Neuronal stem cell (in vitro differentiated cells): ENCODE measurements at regions not wholly inside any gene's neighbourhood (a gene's known extent, or its start where the extent isn't known, plus 50 kb on each side); places are given as distances from the start of the nearest gene placed in this dataset.

Source experiments
- DNase-seq: peaks from one replicate; pipeline ENCODE4 v3.0.0-alpha.2; 2013; ENCODE audit warnings: low spot score
- H2AFZ ChIP-seq: one replicate; pipeline ENCODE4 v1.6.1; 2013; ENCODE audit warnings: mild to moderate bottlenecking, low read length, inconsistent platforms
- H2AK5ac ChIP-seq: 2 replicates; pipeline ENCODE4 v1.6.1; 2013; ENCODE audit warnings: low read depth, mild to moderate bottlenecking, inconsistent platforms, low read length, moderate library complexity, mixed read lengths
- H2BK120ac ChIP-seq: 2 replicates; pipeline ENCODE4 v1.6.1; 2013; ENCODE audit warnings: low read depth, mild to moderate bottlenecking, inconsistent platforms, low read length, moderate library complexity, mixed read lengths
- H2BK12ac ChIP-seq: one replicate; pipeline ENCODE4 v1.6.1; 2013; ENCODE audit warnings: low read length, inconsistent platforms
- H2BK15ac ChIP-seq: 2 replicates; pipeline ENCODE4 v1.6.1; 2013; ENCODE audit warnings: mild to moderate bottlenecking, low read length, inconsistent platforms, mixed read lengths
- H2BK5ac ChIP-seq: one replicate; pipeline ENCODE4 v1.6.1; 2013; ENCODE audit warnings: inconsistent platforms, mild to moderate bottlenecking, low read length, moderate library complexity
- H3K14ac ChIP-seq: one replicate; pipeline ENCODE4 v1.6.1; 2013; ENCODE audit warnings: low read length, inconsistent platforms
- H3K18ac ChIP-seq: 2 replicates; pipeline ENCODE4 v1.6.1; 2013; ENCODE audit warnings: low read length, inconsistent platforms
- H3K23ac ChIP-seq: 2 replicates; pipeline ENCODE4 v1.6.1; 2013; ENCODE audit warnings: low read depth, mild to moderate bottlenecking, mixed read lengths, low read length, inconsistent platforms; ENCODE audit not compliant: poor library complexity
- H3K27ac ChIP-seq: replicated peaks from 3 replicates; pipeline ENCODE4 v1.5.1; 2013; ENCODE audit warnings: low read length, inconsistent platforms
- H3K27me3 ChIP-seq, 3 experiments: 2 replicates each; pipeline ENCODE4 v1.6.1; 2013; ENCODE audit warnings: low read length in 3 of 3, mild to moderate bottlenecking in 2 of 3, inconsistent platforms in 1 of 3, low read depth in 1 of 3, mixed read lengths in 1 of 3, moderate library complexity in 1 of 3; ENCODE audit not compliant: control insufficient read depth in 3 of 3, insufficient read depth in 3 of 3
- H3K36me3 ChIP-seq, 2 donors: replicated peaks in 1 of 2; 2 replicates each; pipeline ENCODE4 v1.6.1; 2013; ENCODE audit warnings: low read length in 2 of 2; ENCODE audit not compliant: control insufficient read depth in 2 of 2, insufficient read depth in 2 of 2
- H3K4ac ChIP-seq: 2 replicates; pipeline ENCODE4 v1.6.1; 2013; ENCODE audit warnings: inconsistent platforms, mild to moderate bottlenecking, low read length, moderate library complexity
- H3K4me1 ChIP-seq, 2 donors: 1 replicate in 1 of 2; 2 replicates in 1 of 2; pipeline ENCODE4 v1.6.1; 2013; ENCODE audit warnings: low read length in 2 of 2, low read depth in 1 of 2; ENCODE audit not compliant: control insufficient read depth in 2 of 2, insufficient read depth in 1 of 2
- H3K4me2 ChIP-seq: one replicate; pipeline ENCODE4 v1.6.1; 2013; ENCODE audit warnings: mild to moderate bottlenecking, low read length, inconsistent platforms; ENCODE audit not compliant: insufficient read depth, poor library complexity, severe bottlenecking
- H3K4me3 ChIP-seq, 2 donors: 2 replicates each; pipeline ENCODE4 v1.5.1; 2013; ENCODE audit warnings: low read length in 2 of 2, mild to moderate bottlenecking in 2 of 2, inconsistent platforms in 1 of 2, moderate library complexity in 1 of 2
- H3K79me1 ChIP-seq: one replicate; pipeline ENCODE4 v1.6.1; 2013; ENCODE audit warnings: low read depth, mild to moderate bottlenecking, inconsistent platforms, low read length, moderate library complexity
- H3K9ac ChIP-seq: one replicate; pipeline ENCODE4 v1.6.1; 2013; ENCODE audit warnings: mild to moderate bottlenecking, low read depth, low read length, inconsistent platforms; ENCODE audit not compliant: poor library complexity
- H3K9me3 ChIP-seq, 2 donors: replicated peaks in 1 of 2; 2 replicates each; pipeline versions ENCODE3 to v1.6.1; 2013; ENCODE audit warnings: low read length in 2 of 2, mild to moderate bottlenecking in 2 of 2, inconsistent platforms in 1 of 2, low read depth in 1 of 2, mixed read lengths in 1 of 2, moderate library complexity in 1 of 2; ENCODE audit not compliant: control insufficient read depth in 2 of 2, insufficient read depth in 1 of 2
- H4K8ac ChIP-seq: one replicate; pipeline ENCODE4 v1.6.1; 2013; ENCODE audit warnings: low read depth, mild to moderate bottlenecking, inconsistent platforms, low read length, moderate library complexity
- H4K91ac ChIP-seq: one replicate; pipeline ENCODE4 v1.6.1; 2013; ENCODE audit warnings: low read length, low read depth, mild to moderate bottlenecking, inconsistent platforms; ENCODE audit not compliant: poor library complexity
- WGBS, 2 donors: extraction: QIAGEN DNeasy Blood & Tissue Kit; methylation state at CpG; one replicate each; pipeline ENCODE4 v1.1.7; 2013; ENCODE audit warnings: missing lambda C conversion rate in 2 of 2, mixed read lengths in 1 of 2; ENCODE audit not compliant: insufficient read length in 2 of 2, insufficient replicate concordance in 1 of 2; ENCODE audit errors: extremely low coverage in 2 of 2; 5-methylcytosine and 5-hydroxymethylcytosine counted together

GRCh38 chr2:66134138-66134701 is 300.7 kb upstream of the MEIS1 start:
- Histone ChIP-seq H3K18ac (no peak overlapping the region), H3K23ac (no peak overlapping the region), H3K4me1 (peaks cover 0 to 8% of the 10 kb centered on the region in 2 donors), H3K4me3 (no peak overlapping the region), H2AK5ac (no peak overlapping the region), H2BK5ac (no peak overlapping the region), H3K14ac (no peak overlapping the region), H2BK15ac (no peak overlapping the region), H4K8ac (no peak overlapping the region), H3K9me3 (no peaks in the 10 kb centered on the region), H2BK120ac (no peak overlapping the region), H3K27me3 (no peaks in the 10 kb centered on the region), H4K91ac (no peak overlapping the region), H3K79me1 (no peaks in the 10 kb centered on the region), H3K4me2 (no peak overlapping the region), H2AFZ (no peak overlapping the region), H3K4ac (no peak overlapping the region), H3K9ac (no peak overlapping the region), H3K27ac (no peak overlapping the region), H2BK12ac (no peak overlapping the region), H3K36me3 (no peaks in the 10 kb centered on the region)
- WGBS, 2 donors: no CpG with 5 or more reads among the region's 4 CpGs
- no peak for DNase-seq

GRCh38 chr2:66127656-66128055 is 307.3 kb upstream of the MEIS1 start:
- H2BK5ac ChIP-seq: no peak overlapping the region
- H2BK120ac ChIP-seq: no peak overlapping the region
- no peaks in the 10 kb centered on the region for H3K9me3 ChIP-seq
- H2AK5ac ChIP-seq: no peak overlapping the region
- no peak overlapping the region for H3K4me2 ChIP-seq
- H4K8ac ChIP-seq: no peak overlapping the region
- no peak overlapping the region for H3K9ac ChIP-seq
- H3K4ac ChIP-seq: no peak overlapping the region
- peaks cover 0 to 2% of the 10 kb centered on the region in 2 donors for H3K4me1 ChIP-seq
- H3K79me1 ChIP-seq: no peaks in the 10 kb centered on the region
- no peak overlapping the region for H3K27ac ChIP-seq
- no peak overlapping the region for H3K14ac ChIP-seq
- no peak overlapping the region for H4K91ac ChIP-seq
- H3K18ac ChIP-seq: no peak overlapping the region
- DNase-seq: no peak
- H2BK12ac ChIP-seq: no peak overlapping the region
- no CpG with 5 or more reads among the region's 6 CpGs for WGBS, 2 donors
- H3K23ac ChIP-seq: no peak overlapping the region
- no peaks in the 10 kb centered on the region for H3K27me3 ChIP-seq
- H3K36me3 ChIP-seq: no peaks in the 10 kb centered on the region
- no peak overlapping the region for H2AFZ ChIP-seq
- no peak overlapping the region for H2BK15ac ChIP-seq
- H3K4me3 ChIP-seq: no peak overlapping the region

GRCh38 chr2:66127061-66127460 is 307.9 kb upstream of the MEIS1 start:
- no peaks in the 10 kb centered on the region for H3K27me3 ChIP-seq
- H3K9me3 ChIP-seq: no peaks in the 10 kb centered on the region
- peaks cover 0 to 2% of the 10 kb centered on the region in 2 donors for H3K4me1 ChIP-seq
- no peaks in the 10 kb centered on the region for H3K36me3 ChIP-seq
- no peak overlapping the region for H3K14ac ChIP-seq
- H3K18ac ChIP-seq: no peak overlapping the region
- no peak overlapping the region for H3K27ac ChIP-seq
- WGBS, 2 donors: no CpG with 5 or more reads among the region's 5 CpGs
- no peak overlapping the region for H2BK15ac ChIP-seq
- H3K79me1 ChIP-seq: no peaks in the 10 kb centered on the region
- no peak overlapping the region for H3K4me2 ChIP-seq
- H4K8ac ChIP-seq: no peak overlapping the region
- no peak overlapping the region for H3K4me3 ChIP-seq
- H3K4ac ChIP-seq: no peak overlapping the region
- H3K9ac ChIP-seq: no peak overlapping the region
- no peak overlapping the region for H2BK5ac ChIP-seq
- DNase-seq: no peak
- H2AK5ac ChIP-seq: no peak overlapping the region
- H2AFZ ChIP-seq: no peak overlapping the region
- H3K23ac ChIP-seq: no peak overlapping the region
- H2BK12ac ChIP-seq: no peak overlapping the region
- no peak overlapping the region for H4K91ac ChIP-seq
- no peak overlapping the region for H2BK120ac ChIP-seq

- Histone ChIP-seq H3K9me3 (no peaks in the 10 kb centered on the region), H3K18ac (no peak overlapping the region)
- no CpG with 5 or more reads among the region's 5 CpGs for WGBS, 2 donors
Measured at GRCh38 chr2:66125951-66126350, 309.0 kb upstream of the MEIS1 start.

More at GRCh38 chr2:66125951-66126350, 309.0 kb upstream of the MEIS1 start:
- H2BK15ac ChIP-seq: no peak overlapping the region
- H4K91ac ChIP-seq: no peak overlapping the region
- H3K4ac ChIP-seq: no peak overlapping the region
- no peak overlapping the region for H2AK5ac ChIP-seq
- no peaks in the 10 kb centered on the region for H3K36me3 ChIP-seq
- peaks cover 0 to 2% of the 10 kb centered on the region in 2 donors for H3K4me1 ChIP-seq
- no peak overlapping the region for H3K9ac ChIP-seq
- no peak overlapping the region for H2BK12ac ChIP-seq
- H3K79me1 ChIP-seq: no peaks in the 10 kb centered on the region
- no peaks in the 10 kb centered on the region for H3K27me3 ChIP-seq
- no peak overlapping the region for H3K23ac ChIP-seq
- H3K4me2 ChIP-seq: no peak overlapping the region
- no peak overlapping the region for H2BK120ac ChIP-seq
- H3K27ac ChIP-seq: no peak overlapping the region
- no peak overlapping the region for H2BK5ac ChIP-seq
- no peak overlapping the region for H2AFZ ChIP-seq
- H4K8ac ChIP-seq: no peak overlapping the region
- DNase-seq: no peak
- no peak overlapping the region for H3K4me3 ChIP-seq
- H3K14ac ChIP-seq: no peak overlapping the region
